ENCODE measurements at regions not wholly inside any gene's neighbourhood (a gene's known extent, or its start where the extent isn't known, plus 50 kb on each side); places are given as distances from the start of the nearest gene placed in this dataset.

GRCh38 chr12:83979785-83980184 is 932.8 kb downstream of the SLC6A15 start:
- TF ChIP-seq EZH2 (IDR thresholded peaks at IDR 0.05; ENCODE audit: low read length): no peak
- TF ChIP-seq CTCF (optimal IDR thresholded peaks at IDR 0.05 in 1 of 3, IDR thresholded peaks at IDR 0.05 in 1 of 3, conservative IDR thresholded peaks at IDR 0.05 in 1 of 3; ENCODE audit: extremely low read depth in 1 of 3, insufficient read depth in 2 of 3, low read length in 3 of 3): no peak

All from keratinocyte (primary cell).